ENCODE measurements at regions not wholly inside any gene's neighbourhood (a gene's known extent, or its start where the extent isn't known, plus 50 kb on each side); places are given as distances from the start of the nearest gene placed in this dataset.

GRCh38 chr22:27416511-27417420 is 384.8 kb downstream of the MN1 start:
- Mint-ChIP-seq H3K4me3 (no peak overlapping the region), H3K27ac (no peak overlapping the region), H3K36me3 (no peaks in the 10 kb centered on the region), H3K4me1 (no peaks in the 10 kb centered on the region), H3K9me3 (no peaks in the 10 kb centered on the region)
- ATAC-seq (no peak), DNase-seq (ENCODE audit: low spot score in 2 of 2) (no peak)

- Mint-ChIP-seq H3K9me3 (no peaks in the 10 kb centered on the region), H3K4me3 (no peak overlapping the region), H3K36me3 (no peaks in the 10 kb centered on the region), H3K4me1 (no peaks in the 10 kb centered on the region), H3K27ac (no peak overlapping the region)
- ATAC-seq (no peak), DNase-seq (ENCODE audit: low spot score in 2 of 2) (no peak)
Measured at GRCh38 chr22:27417421-27417814, 384.1 kb downstream of the MN1 start.

- ATAC-seq (no peak), DNase-seq (ENCODE audit: low spot score in 2 of 2) (no peak)
- Mint-ChIP-seq H3K9me3 (peaks cover 3% of the 10 kb centered on the region), H3K4me3 (no peak overlapping the region), H3K4me1 (no peaks in the 10 kb centered on the region), H3K36me3 (no peaks in the 10 kb centered on the region), H3K27ac (no peak overlapping the region)
Measured at GRCh38 chr22:27418261-27418660, 383.3 kb downstream of the MN1 start.

GRCh38 chr22:27419473-27419872 is 382.1 kb downstream of the MN1 start:
- Mint-ChIP-seq H3K36me3 (no peaks in the 10 kb centered on the region), H3K27ac (no peak overlapping the region), H3K4me1 (no peaks in the 10 kb centered on the region), H3K9me3 (peaks cover 3% of the 10 kb centered on the region), H3K4me3 (no peak overlapping the region)
- DNase-seq (ENCODE audit: low spot score in 2 of 2): no peak
- ATAC-seq: no peak

- no peaks in the 10 kb centered on the region for H3K4me1 Mint-ChIP-seq
- peaks cover 3% of the 10 kb centered on the region for H3K9me3 Mint-ChIP-seq
- no peak overlapping the region for H3K27ac Mint-ChIP-seq
- no peak for ATAC-seq
- no peaks in the 10 kb centered on the region for H3K36me3 Mint-ChIP-seq
- DNase-seq (ENCODE audit: low spot score in 2 of 2): no peak
- H3K4me3 Mint-ChIP-seq: no peak overlapping the region
Measured at GRCh38 chr22:27420195-27420816, 381.2 kb downstream of the MN1 start.

- Mint-ChIP-seq H3K4me3 (no peak overlapping the region), H3K9me3 (peaks cover 3% of the 10 kb centered on the region), H3K27ac (no peak overlapping the region), H3K36me3 (no peaks in the 10 kb centered on the region), H3K4me1 (no peaks in the 10 kb centered on the region)
- DNase-seq (ENCODE audit: low spot score in 2 of 2) (no peak), ATAC-seq (no peak)
Measured at GRCh38 chr22:27420817-27421361, 380.7 kb downstream of the MN1 start.

- peaks cover 3% of the 10 kb centered on the region for H3K9me3 Mint-ChIP-seq
- ATAC-seq: no peak
- no peak for DNase-seq (ENCODE audit: low spot score in 2 of 2)
- no peak overlapping the region for H3K4me3 Mint-ChIP-seq
- H3K4me1 Mint-ChIP-seq: no peaks in the 10 kb centered on the region
- H3K27ac Mint-ChIP-seq: no peak overlapping the region
- H3K36me3 Mint-ChIP-seq: no peaks in the 10 kb centered on the region
Measured at GRCh38 chr22:27422442-27422841, 379.1 kb downstream of the MN1 start.

- DNase-seq (ENCODE audit: low spot score in 2 of 2): no peak
Measured at GRCh38 chr22:27424319-27424718, 377.2 kb downstream of the MN1 start.

GRCh38 chr22:27429476-27429875 is 372.1 kb downstream of the MN1 start:
- DNase-seq (ENCODE audit: low spot score in 2 of 2) (no peak), ATAC-seq (no peak)
- Mint-ChIP-seq H3K27ac (no peak overlapping the region), H3K9me3 (peaks cover 2% of the 10 kb centered on the region), H3K36me3 (no peaks in the 10 kb centered on the region), H3K4me3 (no peak overlapping the region), H3K4me1 (no peaks in the 10 kb centered on the region)

More at GRCh38 chr22:27424319-27424718, 377.2 kb downstream of the MN1 start:
- Mint-ChIP-seq H3K27ac (no peak overlapping the region), H3K36me3 (no peaks in the 10 kb centered on the region), H3K4me3 (no peak overlapping the region), H3K4me1 (no peaks in the 10 kb centered on the region), H3K9me3 (peaks cover 5% of the 10 kb centered on the region)
- ATAC-seq: no peak

GRCh38 chr22:27431081-27431480 is 370.5 kb downstream of the MN1 start:
- DNase-seq (ENCODE audit: low spot score in 2 of 2): no peak
- H3K4me1 Mint-ChIP-seq: no peaks in the 10 kb centered on the region
- H3K36me3 Mint-ChIP-seq: no peaks in the 10 kb centered on the region
- peaks cover 2% of the 10 kb centered on the region for H3K9me3 Mint-ChIP-seq
- ATAC-seq: no peak
- H3K27ac Mint-ChIP-seq: no peak overlapping the region
- no peak overlapping the region for H3K4me3 Mint-ChIP-seq

GRCh38 chr22:27431896-27432295 is 369.7 kb downstream of the MN1 start:
- ATAC-seq (no peak), DNase-seq (ENCODE audit: low spot score in 2 of 2) (no peak)
- H3K4me3 Mint-ChIP-seq: no peak overlapping the region
- peaks cover 2% of the 10 kb centered on the region for H3K9me3 Mint-ChIP-seq
- H3K27ac Mint-ChIP-seq: no peak overlapping the region
- no peaks in the 10 kb centered on the region for H3K36me3 Mint-ChIP-seq
- no peaks in the 10 kb centered on the region for H3K4me1 Mint-ChIP-seq

- H3K36me3 Mint-ChIP-seq: no peaks in the 10 kb centered on the region
- DNase-seq (ENCODE audit: low spot score in 2 of 2): no peak
- H3K9me3 Mint-ChIP-seq: no peaks in the 10 kb centered on the region
- H3K4me1 Mint-ChIP-seq: no peaks in the 10 kb centered on the region
- ATAC-seq: no peak
- H3K27ac Mint-ChIP-seq: no peak overlapping the region
- H3K4me3 Mint-ChIP-seq: no peak overlapping the region
Measured at GRCh38 chr22:27433099-27433498, 368.5 kb downstream of the MN1 start.

- ATAC-seq: no peak
- DNase-seq (ENCODE audit: low spot score in 2 of 2): no peak
- Mint-ChIP-seq H3K36me3 (no peaks in the 10 kb centered on the region), H3K27ac (no peak overlapping the region), H3K4me3 (no peak overlapping the region), H3K9me3 (no peaks in the 10 kb centered on the region), H3K4me1 (no peaks in the 10 kb centered on the region)
Measured at GRCh38 chr22:27433585-27434190, 367.9 kb downstream of the MN1 start.

GRCh38 chr22:27434898-27435297 is 366.7 kb downstream of the MN1 start:
- Mint-ChIP-seq H3K27ac (no peak overlapping the region), H3K36me3 (no peaks in the 10 kb centered on the region), H3K4me3 (no peak overlapping the region), H3K4me1 (no peaks in the 10 kb centered on the region), H3K9me3 (no peaks in the 10 kb centered on the region)
- no peak for DNase-seq (ENCODE audit: low spot score in 2 of 2)
- no peak for ATAC-seq

GRCh38 chr22:27435844-27436576 is 365.5 kb downstream of the MN1 start:
- H3K4me3 Mint-ChIP-seq: no peak overlapping the region
- DNase-seq (ENCODE audit: low spot score in 2 of 2): no peak
- H3K9me3 Mint-ChIP-seq: no peaks in the 10 kb centered on the region
- no peaks in the 10 kb centered on the region for H3K4me1 Mint-ChIP-seq
- ATAC-seq: no peak
- no peaks in the 10 kb centered on the region for H3K36me3 Mint-ChIP-seq
- no peak overlapping the region for H3K27ac Mint-ChIP-seq
